Neuronal stem cell (in vitro differentiated cells): ENCODE measurements at regions not wholly inside any gene's neighbourhood (a gene's known extent, or its start where the extent isn't known, plus 50 kb on each side); places are given as distances from the start of the nearest gene placed in this dataset.

Experiments used
- DNase-seq: peaks from one replicate; pipeline ENCODE4 v3.0.0-alpha.2; 2013; ENCODE audit warnings: low spot score
- H2AFZ ChIP-seq: one replicate; pipeline ENCODE4 v1.6.1; 2013; ENCODE audit warnings: mild to moderate bottlenecking, low read length, inconsistent platforms
- H2AK5ac ChIP-seq: 2 replicates; pipeline ENCODE4 v1.6.1; 2013; ENCODE audit warnings: low read depth, mild to moderate bottlenecking, inconsistent platforms, low read length, moderate library complexity, mixed read lengths
- H2BK120ac ChIP-seq: 2 replicates; pipeline ENCODE4 v1.6.1; 2013; ENCODE audit warnings: low read depth, mild to moderate bottlenecking, inconsistent platforms, low read length, moderate library complexity, mixed read lengths
- H2BK12ac ChIP-seq: one replicate; pipeline ENCODE4 v1.6.1; 2013; ENCODE audit warnings: low read length, inconsistent platforms
- H2BK15ac ChIP-seq: 2 replicates; pipeline ENCODE4 v1.6.1; 2013; ENCODE audit warnings: mild to moderate bottlenecking, low read length, inconsistent platforms, mixed read lengths
- H2BK5ac ChIP-seq: one replicate; pipeline ENCODE4 v1.6.1; 2013; ENCODE audit warnings: inconsistent platforms, mild to moderate bottlenecking, low read length, moderate library complexity
- H3K14ac ChIP-seq: one replicate; pipeline ENCODE4 v1.6.1; 2013; ENCODE audit warnings: low read length, inconsistent platforms
- H3K18ac ChIP-seq: 2 replicates; pipeline ENCODE4 v1.6.1; 2013; ENCODE audit warnings: low read length, inconsistent platforms
- H3K23ac ChIP-seq: 2 replicates; pipeline ENCODE4 v1.6.1; 2013; ENCODE audit warnings: low read depth, mild to moderate bottlenecking, mixed read lengths, low read length, inconsistent platforms; ENCODE audit not compliant: poor library complexity
- H3K27ac ChIP-seq: replicated peaks from 3 replicates; pipeline ENCODE4 v1.5.1; 2013; ENCODE audit warnings: low read length, inconsistent platforms
- H3K27me3 ChIP-seq, 3 experiments: 2 replicates each; pipeline ENCODE4 v1.6.1; 2013; ENCODE audit warnings: low read length in 3 of 3, mild to moderate bottlenecking in 2 of 3, inconsistent platforms in 1 of 3, low read depth in 1 of 3, mixed read lengths in 1 of 3, moderate library complexity in 1 of 3; ENCODE audit not compliant: control insufficient read depth in 3 of 3, insufficient read depth in 3 of 3
- H3K36me3 ChIP-seq, 2 donors: replicated peaks in 1 of 2; 2 replicates each; pipeline ENCODE4 v1.6.1; 2013; ENCODE audit warnings: low read length in 2 of 2; ENCODE audit not compliant: control insufficient read depth in 2 of 2, insufficient read depth in 2 of 2
- H3K4ac ChIP-seq: 2 replicates; pipeline ENCODE4 v1.6.1; 2013; ENCODE audit warnings: inconsistent platforms, mild to moderate bottlenecking, low read length, moderate library complexity
- H3K4me1 ChIP-seq, 2 donors: 1 replicate in 1 of 2; 2 replicates in 1 of 2; pipeline ENCODE4 v1.6.1; 2013; ENCODE audit warnings: low read length in 2 of 2, low read depth in 1 of 2; ENCODE audit not compliant: control insufficient read depth in 2 of 2, insufficient read depth in 1 of 2
- H3K4me2 ChIP-seq: one replicate; pipeline ENCODE4 v1.6.1; 2013; ENCODE audit warnings: mild to moderate bottlenecking, low read length, inconsistent platforms; ENCODE audit not compliant: insufficient read depth, poor library complexity, severe bottlenecking
- H3K4me3 ChIP-seq, 2 donors: 2 replicates each; pipeline ENCODE4 v1.5.1; 2013; ENCODE audit warnings: low read length in 2 of 2, mild to moderate bottlenecking in 2 of 2, inconsistent platforms in 1 of 2, moderate library complexity in 1 of 2
- H3K79me1 ChIP-seq: one replicate; pipeline ENCODE4 v1.6.1; 2013; ENCODE audit warnings: low read depth, mild to moderate bottlenecking, inconsistent platforms, low read length, moderate library complexity
- H3K9ac ChIP-seq: one replicate; pipeline ENCODE4 v1.6.1; 2013; ENCODE audit warnings: mild to moderate bottlenecking, low read depth, low read length, inconsistent platforms; ENCODE audit not compliant: poor library complexity
- H3K9me3 ChIP-seq, 2 donors: replicated peaks in 1 of 2; 2 replicates each; pipeline versions ENCODE3 to v1.6.1; 2013; ENCODE audit warnings: low read length in 2 of 2, mild to moderate bottlenecking in 2 of 2, inconsistent platforms in 1 of 2, low read depth in 1 of 2, mixed read lengths in 1 of 2, moderate library complexity in 1 of 2; ENCODE audit not compliant: control insufficient read depth in 2 of 2, insufficient read depth in 1 of 2
- H4K8ac ChIP-seq: one replicate; pipeline ENCODE4 v1.6.1; 2013; ENCODE audit warnings: low read depth, mild to moderate bottlenecking, inconsistent platforms, low read length, moderate library complexity
- H4K91ac ChIP-seq: one replicate; pipeline ENCODE4 v1.6.1; 2013; ENCODE audit warnings: low read length, low read depth, mild to moderate bottlenecking, inconsistent platforms; ENCODE audit not compliant: poor library complexity
- WGBS, 2 donors: extraction: QIAGEN DNeasy Blood & Tissue Kit; methylation state at CpG; one replicate each; pipeline ENCODE4 v1.1.7; 2013; ENCODE audit warnings: missing lambda C conversion rate in 2 of 2, mixed read lengths in 1 of 2; ENCODE audit not compliant: insufficient read length in 2 of 2, insufficient replicate concordance in 1 of 2; ENCODE audit errors: extremely low coverage in 2 of 2; 5-methylcytosine and 5-hydroxymethylcytosine counted together

GRCh38 chr15:91783008-91783407 is 70.5 kb upstream of the SLCO3A1 start:
- no peak overlapping the region for H2AFZ ChIP-seq
- H3K4me3 ChIP-seq, result no peak overlapping the region
- no peak overlapping the region for H3K4me2 ChIP-seq
- no peak overlapping the region for H4K91ac ChIP-seq
- no peak overlapping the region for H2BK15ac ChIP-seq
- no peaks in the 10 kb centered on the region for H3K27me3 ChIP-seq
- no peak overlapping the region for H3K18ac ChIP-seq
- no peaks in the 10 kb centered on the region for H3K9me3 ChIP-seq
- H3K27ac ChIP-seq, result no peak overlapping the region
- H3K14ac ChIP-seq, result no peak overlapping the region
- H3K36me3 ChIP-seq, result no peaks in the 10 kb centered on the region
- no peak for DNase-seq
- H4K8ac ChIP-seq, result no peak overlapping the region
- no peak overlapping the region for H3K23ac ChIP-seq
- H2BK120ac ChIP-seq, result no peak overlapping the region
- H3K4me1 ChIP-seq, result no peaks in the 10 kb centered on the region
- H2BK12ac ChIP-seq, result no peak overlapping the region
- H3K9ac ChIP-seq, result no peak overlapping the region
- no peak overlapping the region for H2BK5ac ChIP-seq
- no peak overlapping the region for H2AK5ac ChIP-seq
- no CpG with 5 or more reads among the region's 3 CpGs for WGBS, 2 donors
- no peak overlapping the region for H3K4ac ChIP-seq
- H3K79me1 ChIP-seq, result no peaks in the 10 kb centered on the region

- H3K4me1 ChIP-seq, result no peaks in the 10 kb centered on the region
These were observed 70.1 kb upstream of the SLCO3A1 start for GRCh38 chr15:91783451-91783850.

GRCh38 chr15:91784973-91785709 is 68.4 kb upstream of the SLCO3A1 start:
- no peak overlapping the region for H3K4ac ChIP-seq
- no peak overlapping the region for H4K91ac ChIP-seq
- no peak overlapping the region for H3K4me2 ChIP-seq
- H2BK120ac ChIP-seq, result no peak overlapping the region
- H3K4me1 ChIP-seq, result no peaks in the 10 kb centered on the region
- no peaks in the 10 kb centered on the region for H3K9me3 ChIP-seq
- H2AK5ac ChIP-seq, result no peak overlapping the region
- H3K36me3 ChIP-seq, result no peaks in the 10 kb centered on the region
- no peak overlapping the region for H2BK15ac ChIP-seq
- DNase-seq, result no peak
- no peak overlapping the region for H3K9ac ChIP-seq
- H3K18ac ChIP-seq, result no peak overlapping the region
- H3K27me3 ChIP-seq, result no peaks in the 10 kb centered on the region
- no peak overlapping the region for H3K23ac ChIP-seq
- no CpG with 5 or more reads among the region's 4 CpGs for WGBS, 2 donors
- H3K27ac ChIP-seq, result no peak overlapping the region
- H3K4me3 ChIP-seq, result no peak overlapping the region
- H2AFZ ChIP-seq, result no peak overlapping the region
- H4K8ac ChIP-seq, result no peak overlapping the region
- H3K14ac ChIP-seq, result no peak overlapping the region
- H2BK5ac ChIP-seq, result no peak overlapping the region
- no peaks in the 10 kb centered on the region for H3K79me1 ChIP-seq
- H2BK12ac ChIP-seq, result no peak overlapping the region

More at GRCh38 chr15:91783451-91783850, 70.1 kb upstream of the SLCO3A1 start:
- H3K18ac ChIP-seq, result no peak overlapping the region
- H3K9me3 ChIP-seq, result no peaks in the 10 kb centered on the region
- H4K8ac ChIP-seq, result no peak overlapping the region
- H3K4ac ChIP-seq, result no peak overlapping the region
- no peak overlapping the region for H3K23ac ChIP-seq
- H2BK15ac ChIP-seq, result no peak overlapping the region
- H3K27me3 ChIP-seq, result no peaks in the 10 kb centered on the region
- no peaks in the 10 kb centered on the region for H3K36me3 ChIP-seq
- H2BK12ac ChIP-seq, result no peak overlapping the region
- H3K4me2 ChIP-seq, result no peak overlapping the region
- H3K27ac ChIP-seq, result no peak overlapping the region
- no peak overlapping the region for H3K9ac ChIP-seq
- no peak overlapping the region for H2AK5ac ChIP-seq
- no peak overlapping the region for H4K91ac ChIP-seq
- H3K14ac ChIP-seq, result no peak overlapping the region
- no peaks in the 10 kb centered on the region for H3K79me1 ChIP-seq
- no peak for DNase-seq
- no peak overlapping the region for H2BK120ac ChIP-seq
- H3K4me3 ChIP-seq, result peak overlapping the region in 1 of 2 donors; percentile 29
- no peak overlapping the region for H2BK5ac ChIP-seq
- no peak overlapping the region for H2AFZ ChIP-seq

- Histone ChIP-seq H2BK15ac (no peak overlapping the region), H3K36me3 (no peaks in the 10 kb centered on the region), H3K4me3 (no peak overlapping the region), H3K9me3 (no peaks in the 10 kb centered on the region), H2BK120ac (no peak overlapping the region), H2BK5ac (no peak overlapping the region), H2AFZ (no peak overlapping the region), H3K4ac (no peak overlapping the region), H3K4me2 (no peak overlapping the region), H3K4me1 (no peaks in the 10 kb centered on the region), H3K18ac (no peak overlapping the region), H3K14ac (no peak overlapping the region), H4K8ac (no peak overlapping the region), H2AK5ac (no peak overlapping the region), H3K79me1 (no peaks in the 10 kb centered on the region), H4K91ac (no peak overlapping the region), H3K27me3 (no peaks in the 10 kb centered on the region), H3K27ac (no peak overlapping the region), H3K23ac (no peak overlapping the region), H2BK12ac (no peak overlapping the region), H3K9ac (no peak overlapping the region)
- WGBS, 2 donors, result 100% methylated on average over 2 of the region's 7 CpGs; no CpG with 5 or more reads in 1 of the 2 donors
- DNase-seq, result no peak
These were observed 66.3 kb upstream of the SLCO3A1 start for GRCh38 chr15:91787198-91787597.
